Neuron (in vitro differentiated cells): ENCODE measurements at regions not wholly inside any gene's neighbourhood (a gene's known extent, or its start where the extent isn't known, plus 50 kb on each side); places are given as distances from the start of the nearest gene placed in this dataset.

Experiments used
- H2AFZ ChIP-seq: one replicate; pipeline ENCODE4 v1.6.1; 2013; ENCODE audit warnings: low read depth, mild to moderate bottlenecking, inconsistent platforms, low read length, moderate library complexity
- H3K27me3 ChIP-seq: one replicate; pipeline ENCODE4 v1.6.1; 2013; ENCODE audit warnings: low read length; ENCODE audit not compliant: insufficient read depth
- H3K36me3 ChIP-seq: one replicate; pipeline ENCODE4 v1.6.1; 2013; ENCODE audit warnings: low read length; ENCODE audit not compliant: insufficient read depth
- H3K4me1 ChIP-seq: one replicate; pipeline ENCODE4 v1.6.1; 2013; ENCODE audit warnings: low read length; ENCODE audit not compliant: insufficient read depth
- H3K4me3 ChIP-seq: 2 replicates; pipeline ENCODE4 v1.5.1; 2013; ENCODE audit warnings: mild to moderate bottlenecking, low read length, moderate library complexity
- H3K9me3 ChIP-seq: one replicate; pipeline ENCODE4 v1.6.1; 2013; ENCODE audit warnings: low read length

GRCh38 chr13:74987124-74987690 is 494.8 kb downstream of the TBC1D4 start:
- Histone ChIP-seq H3K4me1 (no peaks in the 10 kb centered on the region), H2AFZ (no peak overlapping the region), H3K36me3 (no peaks in the 10 kb centered on the region), H3K4me3 (no peak overlapping the region), H3K27me3 (no peaks in the 10 kb centered on the region), H3K9me3 (peaks cover 2% of the 10 kb centered on the region)

GRCh38 chr13:74986609-74987008 is 495.4 kb downstream of the TBC1D4 start:
- Histone ChIP-seq H2AFZ (no peak overlapping the region), H3K4me3 (no peak overlapping the region), H3K36me3 (no peaks in the 10 kb centered on the region), H3K4me1 (no peaks in the 10 kb centered on the region), H3K27me3 (no peaks in the 10 kb centered on the region), H3K9me3 (peaks cover 2% of the 10 kb centered on the region)

- H3K9me3 ChIP-seq: peaks cover 2% of the 10 kb centered on the region
- H3K27me3 ChIP-seq: no peaks in the 10 kb centered on the region
- no peak overlapping the region for H3K4me3 ChIP-seq
- H2AFZ ChIP-seq: no peak overlapping the region
- peaks cover 5% of the 10 kb centered on the region for H3K4me1 ChIP-seq
- H3K36me3 ChIP-seq: no peaks in the 10 kb centered on the region
Observed at GRCh38 chr13:74979703-74980102, 502.3 kb downstream of the TBC1D4 start.

GRCh38 chr13:74978591-74978990 is 503.4 kb downstream of the TBC1D4 start:
- Histone ChIP-seq H2AFZ (no peak overlapping the region), H3K4me1 (peaks cover 14% of the 10 kb centered on the region), H3K36me3 (no peaks in the 10 kb centered on the region), H3K9me3 (no peaks in the 10 kb centered on the region), H3K4me3 (no peak overlapping the region), H3K27me3 (no peaks in the 10 kb centered on the region)

GRCh38 chr13:74977498-74977897 is 504.5 kb downstream of the TBC1D4 start:
- H3K4me3 ChIP-seq: no peak overlapping the region
- no peaks in the 10 kb centered on the region for H3K9me3 ChIP-seq
- H3K4me1 ChIP-seq: peaks cover 14% of the 10 kb centered on the region
- H2AFZ ChIP-seq: no peak overlapping the region
- no peaks in the 10 kb centered on the region for H3K36me3 ChIP-seq
- H3K27me3 ChIP-seq: no peaks in the 10 kb centered on the region

GRCh38 chr13:74975111-74975510 is 506.9 kb downstream of the TBC1D4 start:
- no peak overlapping the region for H3K4me3 ChIP-seq
- H3K4me1 ChIP-seq: peaks cover 14% of the 10 kb centered on the region
- no peaks in the 10 kb centered on the region for H3K27me3 ChIP-seq
- H3K36me3 ChIP-seq: no peaks in the 10 kb centered on the region
- no peak overlapping the region for H2AFZ ChIP-seq
- no peaks in the 10 kb centered on the region for H3K9me3 ChIP-seq

GRCh38 chr13:74973935-74974879 is 507.8 kb downstream of the TBC1D4 start:
- H2AFZ ChIP-seq: no peak overlapping the region
- no peaks in the 10 kb centered on the region for H3K27me3 ChIP-seq
- H3K4me3 ChIP-seq: no peak overlapping the region
- no peaks in the 10 kb centered on the region for H3K36me3 ChIP-seq
- peaks cover 21% of the 10 kb centered on the region for H3K4me1 ChIP-seq
- H3K9me3 ChIP-seq: no peaks in the 10 kb centered on the region

GRCh38 chr13:74969419-74969818 is 512.5 kb downstream of the TBC1D4 start:
- Histone ChIP-seq H3K27me3 (no peaks in the 10 kb centered on the region), H3K9me3 (no peaks in the 10 kb centered on the region), H2AFZ (no peak overlapping the region), H3K4me1 (peaks cover 35% of the 10 kb centered on the region), H3K4me3 (no peak overlapping the region), H3K36me3 (no peaks in the 10 kb centered on the region)

- no peak overlapping the region for H2AFZ ChIP-seq
- no peaks in the 10 kb centered on the region for H3K9me3 ChIP-seq
- peaks cover 29% of the 10 kb centered on the region for H3K4me1 ChIP-seq
- H3K27me3 ChIP-seq: no peaks in the 10 kb centered on the region
- H3K36me3 ChIP-seq: no peaks in the 10 kb centered on the region
- no peak overlapping the region for H3K4me3 ChIP-seq
Observed at GRCh38 chr13:74966814-74967424, 515.0 kb downstream of the TBC1D4 start.

GRCh38 chr13:74966275-74966674 is 515.7 kb downstream of the TBC1D4 start:
- Histone ChIP-seq H2AFZ (no peak overlapping the region), H3K27me3 (no peaks in the 10 kb centered on the region), H3K36me3 (no peaks in the 10 kb centered on the region), H3K4me1 (peaks cover 29% of the 10 kb centered on the region), H3K9me3 (no peaks in the 10 kb centered on the region), H3K4me3 (no peak overlapping the region)

GRCh38 chr13:74945637-74946036 is 536.3 kb downstream of the TBC1D4 start:
- H2AFZ ChIP-seq: no peak overlapping the region
- H3K27me3 ChIP-seq: no peaks in the 10 kb centered on the region
- H3K4me3 ChIP-seq: no peak overlapping the region
- H3K9me3 ChIP-seq: no peaks in the 10 kb centered on the region
- no peaks in the 10 kb centered on the region for H3K36me3 ChIP-seq
- no peaks in the 10 kb centered on the region for H3K4me1 ChIP-seq

- no peak overlapping the region for H3K4me3 ChIP-seq
- H3K4me1 ChIP-seq: no peaks in the 10 kb centered on the region
- no peaks in the 10 kb centered on the region for H3K36me3 ChIP-seq
- H3K9me3 ChIP-seq: peaks cover 2% of the 10 kb centered on the region
- H3K27me3 ChIP-seq: no peaks in the 10 kb centered on the region
- no peak overlapping the region for H2AFZ ChIP-seq
Observed at GRCh38 chr13:74931698-74932433, 550.1 kb downstream of the TBC1D4 start.
